LHCN-M2 (cell line): ENCODE measurements at regions not wholly inside any gene's neighbourhood (a gene's known extent, or its start where the extent isn't known, plus 50 kb on each side); places are given as distances from the start of the nearest gene placed in this dataset.

ENCODE experiments used
- DNase-seq: peaks from one replicate; pipeline ENCODE4 v3.0.0-alpha.2; 2012; ENCODE audit warnings: low read depth

GRCh38 chr7:84328571-84328970 lies 134.0 kb upstream of the SEMA3A start:
- DNase-seq = no peak

DNA sequence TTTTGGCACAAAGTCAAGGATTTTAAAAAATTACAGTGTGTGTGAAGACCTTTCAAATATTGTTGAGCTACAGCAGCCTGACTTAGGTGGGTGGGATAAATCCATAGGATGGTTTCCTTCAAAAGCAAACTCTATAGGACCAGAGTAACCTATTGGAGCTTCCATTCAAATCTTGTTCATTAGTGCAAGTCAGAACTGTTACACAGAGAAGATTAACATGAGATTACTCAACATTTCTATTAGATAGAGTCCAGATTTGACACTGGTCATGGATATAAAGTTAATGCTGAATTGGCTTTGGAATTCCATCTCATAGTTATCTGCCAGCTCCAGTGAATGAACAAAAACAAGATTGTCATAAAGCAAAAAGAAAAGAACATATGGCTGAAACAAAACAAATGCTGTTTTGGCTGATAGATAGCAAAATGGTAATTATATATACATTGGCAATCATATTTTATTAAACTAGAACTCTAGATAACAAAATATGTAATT lies 129.6 kb upstream of the SEMA3A start:
- no peak for DNase-seq

DNA sequence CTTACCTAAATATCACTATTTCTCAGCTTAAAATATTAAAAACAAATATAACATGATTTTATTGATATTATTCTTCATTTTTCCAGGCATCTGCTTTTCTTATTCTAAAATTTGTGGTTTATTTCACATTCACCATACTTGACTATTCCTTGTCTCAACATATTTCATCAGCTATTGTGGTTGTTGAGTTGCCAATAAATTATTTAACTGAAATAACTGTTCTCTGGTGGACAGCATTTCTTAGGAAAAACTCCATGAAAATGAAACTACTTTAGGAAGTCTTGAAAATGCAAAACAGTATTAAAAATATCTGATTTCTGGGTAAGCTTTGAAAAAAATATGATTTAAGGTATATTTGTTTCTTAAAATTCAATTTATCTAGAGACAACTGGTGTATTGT lies 122.9 kb upstream of the SEMA3A start:
- DNase-seq = peak; percentile 61

GRCh38 chr7:84314263-84314662 lies 119.7 kb upstream of the SEMA3A start:
- DNase-seq = no peak

- no peak for DNase-seq
These were observed 109.8 kb upstream of the SEMA3A start for GRCh38 chr7:84304407-84304806.

GRCh38 chr7:84302949-84303348 lies 108.4 kb upstream of the SEMA3A start:
- no peak for DNase-seq

DNA sequence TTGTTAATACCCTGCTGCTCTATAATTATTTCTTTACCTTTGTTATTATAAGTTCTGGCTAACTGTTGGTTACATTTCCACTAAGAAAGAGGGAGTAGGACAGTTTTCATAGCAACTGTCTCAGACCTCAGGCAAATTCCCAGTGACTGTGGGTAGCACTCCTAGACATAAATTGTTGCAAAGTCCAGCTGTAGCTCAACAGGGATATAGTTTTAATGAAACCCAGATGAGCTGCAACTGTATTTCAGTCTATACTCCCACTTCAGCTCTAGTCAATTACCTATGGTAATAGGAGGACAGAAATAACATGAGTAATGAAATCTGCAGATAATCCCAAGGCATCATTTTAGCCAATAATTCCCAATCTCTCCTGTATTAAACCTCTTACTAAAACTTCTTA lies 103.0 kb upstream of the SEMA3A start:
- no peak for DNase-seq

DNA sequence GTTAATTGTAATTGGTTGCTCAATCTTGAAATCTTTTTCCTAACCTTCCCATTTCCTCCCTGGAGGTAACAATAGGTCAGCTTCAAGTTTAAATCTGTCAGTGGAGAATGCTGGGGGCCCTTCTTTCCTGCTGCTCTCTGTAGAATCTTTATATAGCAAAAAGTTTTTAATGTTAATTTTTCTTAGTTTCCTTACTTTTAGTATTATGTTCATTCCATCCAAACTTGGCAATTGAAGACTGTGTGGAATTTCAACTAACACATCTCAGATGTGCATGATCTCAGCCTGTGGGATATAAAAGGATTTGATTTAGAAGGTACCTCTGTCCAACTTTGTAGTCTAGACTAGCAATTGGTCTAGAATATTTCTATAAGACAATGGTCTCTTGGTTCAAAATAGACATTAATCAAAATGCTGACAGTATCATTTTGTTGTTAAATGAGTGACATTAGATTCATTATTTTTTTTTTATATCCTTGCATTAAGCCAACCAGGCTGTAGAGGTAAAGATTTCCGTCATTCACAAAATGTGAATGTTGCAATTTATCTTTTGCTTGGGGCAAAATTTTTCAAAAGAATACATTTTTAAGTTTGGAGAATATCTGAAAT lies 100.4 kb upstream of the SEMA3A start:
- DNase-seq = no peak

GRCh38 chr7:84294391-84294790 lies 99.8 kb upstream of the SEMA3A start:
- no peak for DNase-seq

GRCh38 chr7:84291756-84292155 lies 97.2 kb upstream of the SEMA3A start:
- DNase-seq = no peak

- DNase-seq = no peak
These were observed 89.2 kb upstream of the SEMA3A start for GRCh38 chr7:84283798-84284197.

DNA sequence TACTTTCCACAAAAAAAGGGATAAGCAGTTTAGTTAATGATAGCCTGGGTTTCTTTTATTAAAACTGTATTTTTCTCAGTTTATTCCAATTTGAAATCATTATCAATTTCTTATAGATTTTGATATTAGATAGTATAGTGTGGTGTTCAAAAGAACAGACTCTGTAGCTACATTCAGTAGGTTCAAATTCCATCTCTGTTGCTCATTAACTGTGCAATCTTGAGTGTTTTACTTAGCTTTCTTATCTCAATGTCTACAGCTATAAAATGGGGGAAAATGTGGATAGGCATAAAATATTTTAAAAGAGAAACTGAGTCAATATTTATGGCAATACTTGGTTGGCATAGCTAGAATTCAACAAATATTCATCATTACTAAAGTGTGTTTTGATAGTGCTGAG lies 86.9 kb upstream of the SEMA3A start:
- no peak for DNase-seq

DNA sequence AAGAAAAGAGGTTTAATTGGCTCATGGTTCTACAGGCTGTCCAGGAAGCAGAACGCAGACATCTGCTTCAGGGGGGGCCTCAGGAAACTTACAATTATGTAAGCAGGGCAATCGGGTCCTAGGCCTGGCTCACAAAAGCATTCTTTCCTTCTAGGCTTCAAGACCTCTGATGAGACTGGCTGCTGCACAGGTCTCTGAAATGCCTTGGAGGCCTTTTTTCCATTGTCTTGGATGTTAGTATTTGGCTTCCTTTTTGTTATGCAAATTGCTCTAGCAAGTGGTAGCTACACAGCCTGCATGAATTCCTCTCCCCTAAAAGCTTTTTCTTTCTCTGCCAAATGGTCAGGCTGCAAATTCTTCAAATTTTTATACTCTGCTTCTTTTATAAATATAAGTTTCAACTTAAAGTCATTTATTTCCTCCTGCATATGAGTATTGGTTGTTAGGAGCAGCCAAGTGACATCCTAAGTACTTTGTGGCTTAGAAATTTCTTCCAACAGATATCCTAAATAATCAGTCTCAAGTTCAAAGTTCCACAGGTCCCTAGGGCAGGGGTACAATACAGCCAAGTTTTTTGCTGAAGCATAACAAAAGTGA lies 83.1 kb upstream of the SEMA3A start:
- DNase-seq = no peak

GRCh38 chr7:84274029-84274638 lies 79.5 kb upstream of the SEMA3A start:
- peak; percentile 28 for DNase-seq

GRCh38 chr7:84271543-84271942 lies 77.0 kb upstream of the SEMA3A start:
- DNase-seq = peak; percentile 36

- DNase-seq = no peak
These were observed 69.8 kb upstream of the SEMA3A start for GRCh38 chr7:84264396-84264795.

DNA sequence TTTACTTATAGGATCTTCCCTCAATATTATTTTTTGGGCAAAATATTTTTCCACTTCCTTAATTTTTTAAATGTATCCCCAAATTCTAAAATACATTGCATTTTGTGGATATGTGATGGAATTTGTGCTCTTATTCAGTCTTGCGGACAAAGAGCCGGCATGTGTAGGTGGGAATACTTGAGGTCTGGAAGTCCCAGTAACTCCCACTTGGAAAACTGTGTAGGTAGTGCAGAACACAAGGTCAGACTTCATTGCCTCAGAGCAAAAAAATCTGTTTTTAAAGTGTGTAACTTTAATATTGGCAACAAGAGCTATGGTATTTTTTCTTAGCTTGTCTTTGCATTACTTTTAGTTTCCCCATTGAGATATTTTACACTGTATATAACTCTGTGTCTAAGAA lies 68.5 kb upstream of the SEMA3A start:
- no peak for DNase-seq

DNA sequence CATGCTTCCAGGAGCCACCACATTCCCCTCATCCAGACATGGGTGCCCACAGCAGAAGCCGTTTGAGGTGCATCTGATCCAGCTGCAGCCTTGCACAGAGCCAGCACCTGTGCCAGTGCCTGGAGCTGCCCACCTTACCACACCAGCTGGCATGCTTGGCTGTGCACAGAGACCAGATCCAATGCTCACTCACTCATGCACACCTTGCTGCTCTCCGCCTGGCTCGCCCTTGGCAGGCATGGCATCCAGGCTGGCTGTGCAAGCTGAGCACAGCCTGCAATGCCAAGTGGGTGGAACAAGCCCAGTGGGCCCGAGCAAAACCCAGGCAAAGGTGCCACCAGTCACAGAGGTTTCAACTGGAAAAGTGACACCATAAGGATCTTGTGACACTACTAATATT lies 66.9 kb upstream of the SEMA3A start:
- no peak for DNase-seq

DNA sequence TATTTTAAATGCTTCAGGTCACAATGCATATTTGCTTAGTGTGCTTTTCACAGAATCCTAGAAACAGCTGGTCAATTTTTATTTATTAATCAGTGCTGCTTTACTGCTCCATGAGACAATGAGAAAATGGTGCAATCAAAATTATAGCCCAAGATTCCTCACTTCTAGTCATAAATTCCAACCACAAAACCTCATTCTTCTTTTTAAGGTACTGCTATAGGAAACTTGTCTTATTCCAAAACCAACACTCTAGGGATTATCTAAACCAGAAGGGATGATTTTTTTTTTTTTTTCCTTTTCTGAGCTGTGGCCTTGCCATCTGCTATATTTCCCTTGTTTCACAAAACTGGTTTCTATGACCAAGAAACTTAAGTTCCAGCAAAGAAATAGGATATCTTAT lies 64.0 kb upstream of the SEMA3A start:
- DNase-seq = peak; percentile 95

- DNase-seq = no peak
These were observed 62.0 kb upstream of the SEMA3A start for GRCh38 chr7:84256571-84256971.

DNA sequence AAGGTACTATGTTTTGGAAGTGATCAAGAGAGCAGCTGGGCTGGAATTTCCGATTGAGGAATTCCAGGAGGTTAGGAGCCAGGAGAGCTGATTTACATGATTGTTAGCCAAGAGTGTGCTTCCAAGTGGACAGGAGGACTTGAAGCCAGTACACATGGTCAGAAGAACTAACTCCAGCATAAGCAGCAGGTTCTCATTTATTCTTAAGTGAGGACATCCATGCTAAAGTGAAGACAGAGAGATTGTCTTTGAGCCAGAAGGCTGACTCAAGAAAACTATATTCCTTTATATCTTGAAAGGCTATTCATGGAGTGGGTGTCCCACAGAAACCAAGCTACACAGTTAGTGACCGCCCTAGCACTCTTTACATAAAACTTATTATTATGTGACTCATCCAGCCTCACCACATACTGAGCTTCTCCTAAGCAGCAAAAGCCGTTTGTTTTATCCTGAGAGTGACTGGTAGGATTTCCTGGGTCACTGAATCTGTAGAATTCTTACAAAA lies 56.7 kb upstream of the SEMA3A start:
- DNase-seq = peak; percentile 77

- DNase-seq = no peak
These were observed 55.9 kb upstream of the SEMA3A start for GRCh38 chr7:84250452-84250851.

DNA sequence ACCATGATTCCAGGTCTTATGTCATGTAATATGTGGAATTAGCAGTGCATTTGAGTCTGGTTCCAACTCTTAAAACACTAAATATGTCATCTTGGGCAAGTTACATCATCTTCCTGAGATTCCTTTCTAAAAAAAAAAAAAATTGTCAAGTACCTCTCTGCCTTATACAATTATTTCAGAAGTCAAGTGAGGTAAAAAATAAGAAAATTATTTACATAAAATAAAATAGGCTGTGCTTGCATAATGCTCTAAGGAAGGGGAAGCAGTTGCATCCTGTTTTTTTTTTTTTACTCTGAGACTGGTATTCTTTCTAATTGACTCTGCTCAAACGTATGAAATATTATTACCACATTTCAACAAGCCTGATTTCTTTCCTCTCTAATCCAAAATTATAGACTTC lies 55.1 kb upstream of the SEMA3A start:
- no peak for DNase-seq
